RWPE1 (cell line): ENCODE measurements at regions not wholly inside any gene's neighbourhood (a gene's known extent, or its start where the extent isn't known, plus 50 kb on each side); places are given as distances from the start of the nearest gene placed in this dataset.

Source experiments
- CTCF ChIA-PET: fragments of 350-600 bp; sonication (Branson Sonifier 250); formaldehyde crosslinking; extraction: SDS; loops from one replicate; lab custom pipeline; 2021; lab: Yijun Ruan, JAX
- POLR2A ChIA-PET: fragments of 400-600 bp; formaldehyde crosslinking; extraction: SDS; loops from one replicate; lab custom pipeline; 2020; ENCODE audit warnings: antibody characterized with exemption; ENCODE audit not compliant: low non-redundant PET; lab: Yijun Ruan, JAX
- DNase-seq: peaks from one replicate; pipeline ENCODE4 v3.0.0; 2012; ENCODE audit warnings: low spot score
- H3K27ac ChIP-seq: fragments of 450-650 bp; 2 replicates; pipeline ENCODE4 v1.5.1; 2017
- CTCF ChIP-seq: fragments of 450-650 bp; conservative IDR thresholded peaks from 2 replicates; pipeline ENCODE4 v1.5.1; 2017; ENCODE audit warnings: low read depth, mild to moderate bottlenecking

- ChIA-PET CTCF (no interaction called here), POLR2A (no interaction called here)
- H3K27ac ChIP-seq = no peak overlapping the region
- no peak for DNase-seq
- no peak for TF ChIP-seq CTCF
These were observed 82.3 kb upstream of the SPRED2 start for GRCh38 chr2:65514555-65515195.

GRCh38 chr2:65512783-65513182 is 80.4 kb upstream of the SPRED2 start:
- ChIA-PET CTCF (no interaction called here), POLR2A (no interaction called here)
- no peak overlapping the region for H3K27ac ChIP-seq
- no peak for TF ChIP-seq CTCF
- DNase-seq = no peak

GRCh38 chr2:65511306-65511705 is 78.9 kb upstream of the SPRED2 start:
- CTCF ChIA-PET = no interaction called here
- no peak for TF ChIP-seq CTCF
- no peak overlapping the region for H3K27ac ChIP-seq
- POLR2A ChIA-PET = no interaction called here
- no peak for DNase-seq

GRCh38 chr2:65508225-65508624 is 75.8 kb upstream of the SPRED2 start:
- ChIA-PET CTCF (interaction anchor here (0.9 kb wide), 1 partner anchor 593 kb away, joined by 4 read pairs; no protein-coding TSS in a partner anchor), POLR2A (no interaction called here)
- no peak overlapping the region for H3K27ac ChIP-seq
- no peak for TF ChIP-seq CTCF
- no peak for DNase-seq

GRCh38 chr2:65507102-65508069 is 75.0 kb upstream of the SPRED2 start:
- CTCF ChIA-PET = interaction anchor here (0.9 kb wide), 1 partner anchor 592 kb away, joined by 4 read pairs; no protein-coding TSS in a partner anchor
- POLR2A ChIA-PET = no interaction called here
- DNase-seq = no peak

More at GRCh38 chr2:65507102-65508069, 75.0 kb upstream of the SPRED2 start:
- no peak overlapping the region for H3K27ac ChIP-seq
- no peak for TF ChIP-seq CTCF
